K562 (cell line): ENCODE measurements at regions not wholly inside any gene's neighbourhood (a gene's known extent, or its start where the extent isn't known, plus 50 kb on each side); places are given as distances from the start of the nearest gene placed in this dataset.

Experiments used
- ATAC-seq: fragments of 200-7000 bp; cut with Tn5 transposase; 3 replicates; pipeline ENCODE4 v1.9.1; 2020; ENCODE audit warnings: moderate library complexity
- BruUV-seq: library from RNA; stranded (reverse); fragments of 400-500 nt; replicated peaks from 2 replicates; lab custom pipeline; 2021; lab: Mats Ljungman, UMichigan
- CTCF ChIA-PET: fragments of 300-600 bp; formaldehyde crosslinking; extraction: SDS; loops from one replicate; lab custom pipeline; 2021; ENCODE audit warnings: low intra/inter-chr PET ratio; lab: Yijun Ruan, JAX
- POLR2A ChIA-PET: fragments of 300-600, 350-650 bp; sonication (Branson Sonifier 250); formaldehyde crosslinking; extraction: SDS; loops from one replicate; lab custom pipeline; 2021; ENCODE audit warnings: antibody characterized with exemption, inconsistent platforms; lab: Yijun Ruan, JAX
- DNase-seq, 4 experiments: peaks; one replicate each; pipeline versions ENCODE4 v3.0.0 to v3.0.0-alpha.2; 2011 to 2018; ENCODE audit warnings: low spot score in 3 of 4, mixed read lengths in 3 of 4; ENCODE audit errors: extremely low read depth in 1 of 4
- FAIRE-seq: peaks from 2 replicates; lab custom pipeline; 2011; peaks lifted over from hg19 to GRCh38; lab: Jason Lieb, UNC
- H2AFZ ChIP-seq: 2 replicates; pipeline ENCODE4 v1.6.0; 2011; ENCODE audit warnings: low read depth, low read length, control low read depth, inconsistent platforms
- H3K27ac ChIP-seq: fragments of 200-600 bp; 3 replicates; pipeline ENCODE4 v1.8.0; 2011; ENCODE audit warnings: low read depth, mild to moderate bottlenecking, control low read depth, inconsistent platforms, low read length, moderate library complexity, mixed read lengths; ENCODE audit errors: extremely low read depth
- H3K27me3 ChIP-seq, 2 experiments: fragments of 300-600 bp in 1 of 2; 2 replicates in 1 of 2; 3 replicates in 1 of 2; pipeline versions ENCODE4 v1.6.0 to v1.8.0; 2011; ENCODE audit warnings: inconsistent platforms in 2 of 2, low read length in 2 of 2, mild to moderate bottlenecking in 1 of 2, mixed read lengths in 1 of 2, moderate library complexity in 1 of 2; ENCODE audit not compliant: control insufficient read depth in 2 of 2, insufficient read depth in 2 of 2
- H3K36me3 ChIP-seq: fragments of 300-600 bp; 3 replicates; pipeline ENCODE4 v1.8.0; 2011; ENCODE audit warnings: mild to moderate bottlenecking, low read length, inconsistent platforms; ENCODE audit not compliant: control insufficient read depth, insufficient read depth
- H3K4me1 ChIP-seq, 2 experiments: fragments of 200-600 bp in 1 of 2; replicated peaks in 1 of 2; 2 replicates in 1 of 2; 3 replicates in 1 of 2; pipeline versions ENCODE4 v1.5.1 to v1.8.0; 2011; ENCODE audit warnings: inconsistent platforms in 2 of 2, low read length in 2 of 2, mild to moderate bottlenecking in 1 of 2, mixed read lengths in 1 of 2, moderate library complexity in 1 of 2; ENCODE audit not compliant: control insufficient read depth in 2 of 2, insufficient read depth in 2 of 2
- H3K4me2 ChIP-seq: 2 replicates; pipeline ENCODE4 v1.6.1; 2011; ENCODE audit warnings: low read length, control low read depth, inconsistent platforms, mixed read lengths; ENCODE audit not compliant: insufficient read depth
- H3K4me3 ChIP-seq: fragments of 200-600 bp; sonication (generic), shearing (Covaris generic); 2 replicates; pipeline ENCODE4 v1.5.1; 2016; ENCODE audit warnings: control low read depth, inconsistent platforms
- H3K79me2 ChIP-seq: fragments of 200-600 bp; 3 replicates; pipeline ENCODE4 v1.8.0; 2011; ENCODE audit warnings: low read length, inconsistent platforms; ENCODE audit not compliant: control insufficient read depth, insufficient read depth
- H3K9ac ChIP-seq, 2 experiments: 2 replicates each; pipeline versions ENCODE4 v1.6.0 to v1.6.1; 2011; ENCODE audit warnings: low read depth in 2 of 2, low read length in 2 of 2, control low read depth in 1 of 2, inconsistent platforms in 1 of 2, mild to moderate bottlenecking in 1 of 2, mixed read lengths in 1 of 2; ENCODE audit not compliant: insufficient read depth in 1 of 2
- H3K9me1 ChIP-seq: one replicate; pipeline ENCODE4 v1.6.0; 2011; ENCODE audit warnings: inconsistent platforms, mild to moderate bottlenecking, low read length, moderate library complexity; ENCODE audit not compliant: control insufficient read depth, insufficient read depth
- H3K9me3 ChIP-seq: replicated peaks from 2 replicates; pipeline ENCODE4 v1.5.1; 2011; ENCODE audit warnings: low read depth, low read length, inconsistent platforms; ENCODE audit not compliant: control insufficient read depth, insufficient read depth
- H4K20me1 ChIP-seq: replicated peaks from 2 replicates; pipeline ENCODE4 v1.6.1; 2011; ENCODE audit warnings: low read length, inconsistent platforms, mixed read lengths; ENCODE audit not compliant: control insufficient read depth, insufficient read depth
- CBX3 ChIP-seq, 2 experiments: IDR thresholded peaks; 1 replicate in 1 of 2; 2 replicates in 1 of 2; pipeline ENCODE4 v1.6.1; 2012; ENCODE audit warnings: inconsistent platforms in 2 of 2, low read length in 2 of 2, borderline replicate concordance in 1 of 2, control low read depth in 1 of 2
- ETV5 ChIP-seq: sonication (generic); formaldehyde crosslinking; IDR thresholded peaks from 2 replicates; pipeline ENCODE4 v1.4.0; 2020; ENCODE audit warnings: low read depth, mild to moderate bottlenecking, missing genetic modification reagents
- FOXM1 ChIP-seq, 2 experiments: fragments of 450-650 bp in 1 of 2; sonication (generic) in 1 of 2; formaldehyde crosslinking in 1 of 2; IDR thresholded peaks; 2 replicates each; pipeline versions ENCODE4 v1.6.1 to v1.9.0; 2017 to 2022; ENCODE audit warnings: low read depth in 2 of 2, mild to moderate bottlenecking in 2 of 2, missing genetic modification reagents in 1 of 2, moderate library complexity in 1 of 2
- GABPB2 ChIP-seq: fragments of 250-450 bp; sonication (Bioruptor Pico); conservative IDR thresholded peaks from 2 replicates; pipeline ENCODE4 v1.5.1; 2021; ENCODE audit warnings: mild to moderate bottlenecking
- KLF1 ChIP-seq: fragments of 450-650 bp; IDR thresholded peaks from 2 replicates; pipeline ENCODE4 v1.6.1; 2016; ENCODE audit warnings: missing genetic modification characterization, missing compliant biosample characterization
- MTF1 ChIP-seq: fragments of 250-450 bp; sonication (Bioruptor Pico); IDR thresholded peaks from 2 replicates; pipeline ENCODE4 v1.9.0; 2021; ENCODE audit warnings: moderate library complexity, mild to moderate bottlenecking, inconsistent platforms, borderline replicate concordance
- PCBP2 ChIP-seq: fragments of 200-400 bp; formaldehyde crosslinking; IDR thresholded peaks from 2 replicates; pipeline ENCODE4 v1.6.1; 2018; ENCODE audit warnings: low read length, low read depth, mild to moderate bottlenecking, moderate library complexity; ENCODE audit not compliant: poor library complexity, severe bottlenecking
- ZNF384 ChIP-seq: IDR thresholded peaks from 2 replicates; pipeline ENCODE4 v1.6.1; 2012; ENCODE audit warnings: low read depth, low read length, improper control_type of control experiment
- WGBS: fragments of 100-300 bp; shearing (Covaris generic); methylation state at CpG from one replicate; pipeline ENCODE4 v1.1.6; 2016; ENCODE audit warnings: low coverage, mixed read lengths; ENCODE audit not compliant: insufficient coverage; ENCODE audit errors: missing lambda C conversion rate; 5-methylcytosine and 5-hydroxymethylcytosine counted together
- in situ Hi-C: fragments of 300-500 bp; cut with MboI; formaldehyde crosslinking; loops from 4 replicates; pipeline ENCODE4 v1.15.0; 2018; ENCODE audit warnings: inconsistent platforms, mixed read lengths
- intact Hi-C: fragments of 100-400 bp; cut with micrococcal nuclease; formaldehyde crosslinking; loops from 2 replicates; pipeline ENCODE4 v1.14.2; 2022
- TF ChIP-seq, protein P1 (sequence below): fragments of 250-450 bp; sonication (Bioruptor Pico); IDR thresholded peaks from 2 replicates; pipeline ENCODE4 v1.8.0; 2021; ENCODE audit warnings: borderline replicate concordance, mild to moderate bottlenecking, moderate library complexity; ENCODE audit not compliant: poor library complexity, severe bottlenecking
- TF ChIP-seq, protein P2 (sequence below): fragments of 450-650 bp; formaldehyde crosslinking; IDR thresholded peaks from 2 replicates; pipeline ENCODE4 v1.4.0; 2020; ENCODE audit warnings: mild to moderate bottlenecking, moderate library complexity
- TF ChIP-seq, protein P3 (sequence below), 2 experiments: fragments of 450-650 bp in 1 of 2; IDR thresholded peaks; 2 replicates each; pipeline ENCODE4 v1.6.1; 2011 to 2017; ENCODE audit warnings: low read depth in 2 of 2, antibody characterized with exemption in 1 of 2, borderline replicate concordance in 1 of 2, low read length in 1 of 2, mild to moderate bottlenecking in 1 of 2, mixed read lengths in 1 of 2; ENCODE audit not compliant: control insufficient read depth in 1 of 2
- TF ChIP-seq, protein P4 (sequence below): fragments of 250-450 bp; sonication (Bioruptor Pico); IDR thresholded peaks from 2 replicates; pipeline ENCODE4 v1.5.0; 2022; ENCODE audit warnings: mild to moderate bottlenecking
- TF ChIP-seq, protein P5 (sequence below): sonication (generic); formaldehyde crosslinking; IDR thresholded peaks from 2 replicates; pipeline ENCODE4 v1.5.0; 2020; ENCODE audit warnings: missing genetic modification reagents

DNA sequence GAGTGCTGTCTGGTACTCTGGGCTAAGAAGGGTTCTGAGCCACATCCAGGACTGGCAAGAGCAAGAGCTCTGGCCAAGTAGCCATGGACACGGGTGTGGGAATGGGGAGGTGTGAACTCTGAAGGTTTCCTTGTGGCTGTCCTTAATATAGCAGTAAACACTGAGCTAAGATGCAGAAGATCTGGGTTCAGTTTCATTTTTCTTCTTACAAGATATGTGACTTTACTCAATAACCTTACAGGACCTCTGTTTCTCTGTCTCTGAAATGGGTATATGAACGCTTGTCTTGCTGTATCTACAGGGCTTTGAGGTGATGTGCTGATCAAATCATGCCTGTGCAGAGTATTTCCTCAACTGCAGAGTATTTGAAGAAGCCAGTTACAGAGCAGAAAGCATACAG is 521.2 kb downstream of the VRK1 start:
- POLR2A ChIA-PET = interaction anchor here (0.6 to 0.8 kb wide), 2 partner anchors 14 to 1640 kb away, joined by 3 read pairs; no protein-coding TSS in a partner anchor
- intact Hi-C loops = no loop called here
- TF ChIP-seq ZNF384 (no peak), ETV5 (no peak), CBX3 (IDR thresholded peaks at IDR 0.05; ENCODE audit: borderline replicate concordance in 1 of 2, low read length in 2 of 2) (no peak), MTF1 (CRISPR knock-in tag) (no peak), GABPB2 (CRISPR knock-in tag) (no peak), KLF1 (no peak), PCBP2 (no peak), FOXM1 (IDR thresholded peaks at IDR 0.05; ENCODE audit: low read depth) (no peak), FOXM1 (CRISPR knock-in tag; IDR thresholded peaks at IDR 0.05; ENCODE audit: low read depth) (no peak)
- TF ChIP-seq, protein P1, sequence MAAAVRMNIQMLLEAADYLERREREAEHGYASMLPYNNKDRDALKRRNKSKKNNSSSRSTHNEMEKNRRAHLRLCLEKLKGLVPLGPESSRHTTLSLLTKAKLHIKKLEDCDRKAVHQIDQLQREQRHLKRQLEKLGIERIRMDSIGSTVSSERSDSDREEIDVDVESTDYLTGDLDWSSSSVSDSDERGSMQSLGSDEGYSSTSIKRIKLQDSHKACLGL (CRISPR knock-in tag) = no peak
- TF ChIP-seq, protein P2, sequence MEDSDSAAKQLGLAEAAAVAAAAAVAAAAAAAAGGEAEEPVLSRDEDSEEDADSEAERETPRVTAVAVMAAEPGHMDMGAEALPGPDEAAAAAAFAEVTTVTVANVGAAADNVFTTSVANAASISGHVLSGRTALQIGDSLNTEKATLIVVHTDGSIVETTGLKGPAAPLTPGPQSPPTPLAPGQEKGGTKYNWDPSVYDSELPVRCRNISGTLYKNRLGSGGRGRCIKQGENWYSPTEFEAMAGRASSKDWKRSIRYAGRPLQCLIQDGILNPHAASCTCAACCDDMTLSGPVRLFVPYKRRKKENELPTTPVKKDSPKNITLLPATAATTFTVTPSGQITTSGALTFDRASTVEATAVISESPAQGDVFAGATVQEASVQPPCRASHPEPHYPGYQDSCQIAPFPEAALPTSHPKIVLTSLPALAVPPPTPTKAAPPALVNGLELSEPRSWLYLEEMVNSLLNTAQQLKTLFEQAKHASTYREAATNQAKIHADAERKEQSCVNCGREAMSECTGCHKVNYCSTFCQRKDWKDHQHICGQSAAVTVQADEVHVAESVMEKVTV (CRISPR knock-in tag) = no peak
- TF ChIP-seq, protein P3, sequence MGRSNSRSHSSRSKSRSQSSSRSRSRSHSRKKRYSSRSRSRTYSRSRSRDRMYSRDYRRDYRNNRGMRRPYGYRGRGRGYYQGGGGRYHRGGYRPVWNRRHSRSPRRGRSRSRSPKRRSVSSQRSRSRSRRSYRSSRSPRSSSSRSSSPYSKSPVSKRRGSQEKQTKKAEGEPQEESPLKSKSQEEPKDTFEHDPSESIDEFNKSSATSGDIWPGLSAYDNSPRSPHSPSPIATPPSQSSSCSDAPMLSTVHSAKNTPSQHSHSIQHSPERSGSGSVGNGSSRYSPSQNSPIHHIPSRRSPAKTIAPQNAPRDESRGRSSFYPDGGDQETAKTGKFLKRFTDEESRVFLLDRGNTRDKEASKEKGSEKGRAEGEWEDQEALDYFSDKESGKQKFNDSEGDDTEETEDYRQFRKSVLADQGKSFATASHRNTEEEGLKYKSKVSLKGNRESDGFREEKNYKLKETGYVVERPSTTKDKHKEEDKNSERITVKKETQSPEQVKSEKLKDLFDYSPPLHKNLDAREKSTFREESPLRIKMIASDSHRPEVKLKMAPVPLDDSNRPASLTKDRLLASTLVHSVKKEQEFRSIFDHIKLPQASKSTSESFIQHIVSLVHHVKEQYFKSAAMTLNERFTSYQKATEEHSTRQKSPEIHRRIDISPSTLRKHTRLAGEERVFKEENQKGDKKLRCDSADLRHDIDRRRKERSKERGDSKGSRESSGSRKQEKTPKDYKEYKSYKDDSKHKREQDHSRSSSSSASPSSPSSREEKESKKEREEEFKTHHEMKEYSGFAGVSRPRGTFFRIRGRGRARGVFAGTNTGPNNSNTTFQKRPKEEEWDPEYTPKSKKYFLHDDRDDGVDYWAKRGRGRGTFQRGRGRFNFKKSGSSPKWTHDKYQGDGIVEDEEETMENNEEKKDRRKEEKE (IDR thresholded peaks at IDR 0.05; ENCODE audit: borderline replicate concordance in 1 of 2, control insufficient read depth in 1 of 2, low read depth in 2 of 2, low read length in 1 of 2) = no peak
- TF ChIP-seq, protein P4, sequence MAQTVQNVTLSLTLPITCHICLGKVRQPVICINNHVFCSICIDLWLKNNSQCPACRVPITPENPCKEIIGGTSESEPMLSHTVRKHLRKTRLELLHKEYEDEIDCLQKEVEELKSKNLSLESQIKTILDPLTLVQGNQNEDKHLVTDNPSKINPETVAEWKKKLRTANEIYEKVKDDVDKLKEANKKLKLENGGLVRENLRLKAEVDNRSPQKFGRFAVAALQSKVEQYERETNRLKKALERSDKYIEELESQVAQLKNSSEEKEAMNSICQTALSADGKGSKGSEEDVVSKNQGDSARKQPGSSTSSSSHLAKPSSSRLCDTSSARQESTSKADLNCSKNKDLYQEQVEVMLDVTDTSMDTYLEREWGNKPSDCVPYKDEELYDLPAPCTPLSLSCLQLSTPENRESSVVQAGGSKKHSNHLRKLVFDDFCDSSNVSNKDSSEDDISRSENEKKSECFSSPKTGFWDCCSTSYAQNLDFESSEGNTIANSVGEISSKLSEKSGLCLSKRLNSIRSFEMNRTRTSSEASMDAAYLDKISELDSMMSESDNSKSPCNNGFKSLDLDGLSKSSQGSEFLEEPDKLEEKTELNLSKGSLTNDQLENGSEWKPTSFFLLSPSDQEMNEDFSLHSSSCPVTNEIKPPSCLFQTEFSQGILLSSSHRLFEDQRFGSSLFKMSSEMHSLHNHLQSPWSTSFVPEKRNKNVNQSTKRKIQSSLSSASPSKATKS (CRISPR knock-in tag) = no peak
- TF ChIP-seq, protein P5, sequence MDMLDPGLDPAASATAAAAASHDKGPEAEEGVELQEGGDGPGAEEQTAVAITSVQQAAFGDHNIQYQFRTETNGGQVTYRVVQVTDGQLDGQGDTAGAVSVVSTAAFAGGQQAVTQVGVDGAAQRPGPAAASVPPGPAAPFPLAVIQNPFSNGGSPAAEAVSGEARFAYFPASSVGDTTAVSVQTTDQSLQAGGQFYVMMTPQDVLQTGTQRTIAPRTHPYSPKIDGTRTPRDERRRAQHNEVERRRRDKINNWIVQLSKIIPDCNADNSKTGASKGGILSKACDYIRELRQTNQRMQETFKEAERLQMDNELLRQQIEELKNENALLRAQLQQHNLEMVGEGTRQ = no peak

More for the DNA sequence above, 521.2 kb downstream of the VRK1 start:
- no TSS peak for BruUV-seq
- in situ Hi-C loops = no loop called here
- Histone ChIP-seq H3K9me1 (no peaks in the 10 kb centered on the region), H3K9ac (no peak overlapping the region), H3K9me3 (no peaks in the 10 kb centered on the region), H3K79me2 (no peaks in the 10 kb centered on the region), H3K4me3 (no peak overlapping the region), H2AFZ (no peak overlapping the region), H4K20me1 (no peaks in the 10 kb centered on the region), H3K27ac (no peak overlapping the region), H3K27me3 (no peaks in the 10 kb centered on the region), H3K4me1 (no peaks in the 10 kb centered on the region), H3K36me3 (no peaks in the 10 kb centered on the region), H3K4me2 (no peak overlapping the region)
- no peak for ATAC-seq
- 0% methylated on average over 2 of the region's 2 CpGs for WGBS
- CTCF ChIA-PET = no interaction called here
- no peak for DNase-seq
- no peak for FAIRE-seq
